ENCODE measurements at regions not wholly inside any gene's neighbourhood (a gene's known extent, or its start where the extent isn't known, plus 50 kb on each side); places are given as distances from the start of the nearest gene placed in this dataset.

DNA sequence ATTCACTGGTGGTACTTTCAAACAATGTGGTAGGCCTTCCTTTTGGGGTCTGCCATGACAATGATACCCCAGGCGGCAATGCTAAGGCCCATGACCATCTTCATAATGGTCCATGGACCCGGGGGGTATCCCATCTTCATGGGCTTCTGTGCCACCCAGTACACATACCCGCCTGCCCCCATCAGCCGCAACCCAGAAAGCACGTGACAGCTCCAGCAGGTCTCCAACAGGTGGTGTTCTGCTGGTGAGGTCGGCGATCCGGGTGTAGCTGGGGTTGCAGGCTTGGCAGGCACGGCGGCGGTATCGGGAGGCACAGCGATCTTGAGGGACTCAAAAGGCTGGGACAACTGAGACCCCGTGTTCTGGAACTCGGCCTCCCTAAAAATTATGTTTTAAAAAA lies 214.5 kb downstream of the SNRPN start:
- TF ChIP-seq, protein P1, sequence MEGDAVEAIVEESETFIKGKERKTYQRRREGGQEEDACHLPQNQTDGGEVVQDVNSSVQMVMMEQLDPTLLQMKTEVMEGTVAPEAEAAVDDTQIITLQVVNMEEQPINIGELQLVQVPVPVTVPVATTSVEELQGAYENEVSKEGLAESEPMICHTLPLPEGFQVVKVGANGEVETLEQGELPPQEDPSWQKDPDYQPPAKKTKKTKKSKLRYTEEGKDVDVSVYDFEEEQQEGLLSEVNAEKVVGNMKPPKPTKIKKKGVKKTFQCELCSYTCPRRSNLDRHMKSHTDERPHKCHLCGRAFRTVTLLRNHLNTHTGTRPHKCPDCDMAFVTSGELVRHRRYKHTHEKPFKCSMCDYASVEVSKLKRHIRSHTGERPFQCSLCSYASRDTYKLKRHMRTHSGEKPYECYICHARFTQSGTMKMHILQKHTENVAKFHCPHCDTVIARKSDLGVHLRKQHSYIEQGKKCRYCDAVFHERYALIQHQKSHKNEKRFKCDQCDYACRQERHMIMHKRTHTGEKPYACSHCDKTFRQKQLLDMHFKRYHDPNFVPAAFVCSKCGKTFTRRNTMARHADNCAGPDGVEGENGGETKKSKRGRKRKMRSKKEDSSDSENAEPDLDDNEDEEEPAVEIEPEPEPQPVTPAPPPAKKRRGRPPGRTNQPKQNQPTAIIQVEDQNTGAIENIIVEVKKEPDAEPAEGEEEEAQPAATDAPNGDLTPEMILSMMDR (IDR thresholded peaks at IDR 0.05; ENCODE audit: poor library complexity, severe bottlenecking): no peak
- no peak for TF ChIP-seq EZH2 (IDR thresholded peaks at IDR 0.05; ENCODE audit: borderline replicate concordance, insufficient read depth, low read length, poor library complexity, severe bottlenecking)
- TF ChIP-seq POLR2AphosphoS5 (IDR thresholded peaks at IDR 0.05): no peak
- TF ChIP-seq TAF1 (IDR thresholded peaks at IDR 0.05; ENCODE audit: low read depth): no peak
- no peak for TF ChIP-seq RAD21 (conservative IDR thresholded peaks at IDR 0.05)
